Hepatocyte (in vitro differentiated cells): ENCODE measurements at regions not wholly inside any gene's neighbourhood (a gene's known extent, or its start where the extent isn't known, plus 50 kb on each side); places are given as distances from the start of the nearest gene placed in this dataset.

Experiments
- DNase-seq: peaks from one replicate; pipeline ENCODE4 v3.0.0-alpha.2; 2016; ENCODE audit warnings: low spot score
- H2AFZ ChIP-seq: fragments of 200-600 bp; sonication (generic); 2 replicates; pipeline ENCODE4 v1.6.0; 2016; ENCODE audit warnings: antibody characterized with exemption, mild to moderate bottlenecking
- H3K27ac ChIP-seq: fragments of 200-600 bp; sonication (generic); 2 replicates; pipeline ENCODE4 v1.5.1; 2016; ENCODE audit warnings: mild to moderate bottlenecking
- H3K27me3 ChIP-seq: fragments of 200-600 bp; sonication (generic); 2 replicates; pipeline ENCODE4 v1.6.1; 2016
- H3K36me3 ChIP-seq: fragments of 200-600 bp; sonication (generic); replicated peaks from 2 replicates; pipeline ENCODE4 v1.5.1; 2016; ENCODE audit warnings: low read depth; ENCODE audit not compliant: insufficient read depth
- H3K4me1 ChIP-seq: fragments of 200-600 bp; sonication (generic); 2 replicates; pipeline ENCODE4 v1.5.1; 2016; ENCODE audit warnings: mild to moderate bottlenecking, moderate library complexity; ENCODE audit not compliant: insufficient read depth
- H3K4me2 ChIP-seq: fragments of 200-600 bp; sonication (generic); 2 replicates; pipeline ENCODE4 v1.6.0; 2016
- H3K4me3 ChIP-seq: fragments of 200-600 bp; sonication (generic); 2 replicates; pipeline ENCODE4 v1.5.1; 2016; ENCODE audit warnings: mild to moderate bottlenecking
- H3K79me2 ChIP-seq: fragments of 200-600 bp; sonication (generic); 2 replicates; pipeline ENCODE4 v1.6.0; 2017; ENCODE audit warnings: mild to moderate bottlenecking
- H3K9me2 ChIP-seq: fragments of 200-600 bp; sonication (generic); replicated peaks from 2 replicates; pipeline ENCODE4 v1.6.0; 2017; ENCODE audit warnings: mild to moderate bottlenecking; ENCODE audit not compliant: insufficient read depth
- H3K9me3 ChIP-seq: fragments of 200-600 bp; sonication (generic); 2 replicates; pipeline ENCODE4 v1.5.1; 2016; ENCODE audit warnings: low read depth, mild to moderate bottlenecking
- H4K20me1 ChIP-seq: fragments of 200-600 bp; sonication (generic); 2 replicates; pipeline ENCODE4 v1.6.0; 2016; ENCODE audit warnings: mild to moderate bottlenecking; ENCODE audit not compliant: insufficient read depth, poor library complexity, severe bottlenecking
- EZH2 ChIP-seq: fragments of 200-600 bp; sonication (generic); IDR thresholded peaks from 2 replicates; pipeline ENCODE4 v1.6.1; 2016; ENCODE audit warnings: antibody characterized with exemption, mild to moderate bottlenecking, borderline replicate concordance
- EZH2phosphoT487 ChIP-seq: fragments of 200-600 bp; sonication (generic); IDR thresholded peaks from one replicate; pipeline ENCODE4 v1.6.1; 2018; ENCODE audit warnings: antibody characterized with exemption, mild to moderate bottlenecking, low read depth, moderate library complexity; ENCODE audit not compliant: unreplicated experiment, severe bottlenecking
- WGBS: methylation state at CpG from one replicate; pipeline ENCODE4 v1.1.6; 2016; ENCODE audit warnings: low lambda C conversion rate; ENCODE audit errors: missing lambda C conversion rate; 5-methylcytosine and 5-hydroxymethylcytosine counted together
- TF ChIP-seq, protein P1 (sequence below): fragments of 200-600 bp; sonication (generic); IDR thresholded peaks from 2 replicates; pipeline ENCODE4 v1.5.1; 2016; ENCODE audit warnings: antibody characterized with exemption, mild to moderate bottlenecking; ENCODE audit not compliant: poor library complexity

DNA sequence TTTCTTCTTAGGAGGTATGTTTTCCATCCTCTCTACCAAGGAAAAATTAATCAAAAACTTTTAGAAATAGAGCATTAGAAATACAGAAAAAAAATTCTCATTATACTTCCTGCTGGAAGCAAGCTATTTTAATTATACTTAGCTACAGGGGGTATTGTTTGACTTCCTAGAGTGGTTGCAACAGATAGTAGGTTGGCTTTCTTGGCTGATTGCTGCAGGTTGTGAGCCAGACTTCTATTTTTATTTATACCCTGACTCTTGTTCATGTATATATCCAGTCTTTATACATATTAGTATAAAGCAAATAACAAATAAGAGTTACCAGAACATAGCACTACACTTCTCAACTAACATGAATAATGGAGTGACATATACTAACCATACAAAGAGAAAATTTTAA is 460.8 kb upstream of the REG3G start:
- Histone ChIP-seq H4K20me1 (no peaks in the 10 kb centered on the region), H2AFZ (no peak overlapping the region), H3K4me3 (no peak overlapping the region), H3K4me1 (no peaks in the 10 kb centered on the region), H3K27ac (no peak overlapping the region), H3K79me2 (no peaks in the 10 kb centered on the region), H3K4me2 (no peak overlapping the region), H3K36me3 (no peaks in the 10 kb centered on the region), H3K27me3 (no peaks in the 10 kb centered on the region), H3K9me3 (no peaks in the 10 kb centered on the region), H3K9me2 (no peaks in the 10 kb centered on the region)
- TF ChIP-seq EZH2 (no peak), EZH2phosphoT487 (no peak)
- TF ChIP-seq, protein P1, sequence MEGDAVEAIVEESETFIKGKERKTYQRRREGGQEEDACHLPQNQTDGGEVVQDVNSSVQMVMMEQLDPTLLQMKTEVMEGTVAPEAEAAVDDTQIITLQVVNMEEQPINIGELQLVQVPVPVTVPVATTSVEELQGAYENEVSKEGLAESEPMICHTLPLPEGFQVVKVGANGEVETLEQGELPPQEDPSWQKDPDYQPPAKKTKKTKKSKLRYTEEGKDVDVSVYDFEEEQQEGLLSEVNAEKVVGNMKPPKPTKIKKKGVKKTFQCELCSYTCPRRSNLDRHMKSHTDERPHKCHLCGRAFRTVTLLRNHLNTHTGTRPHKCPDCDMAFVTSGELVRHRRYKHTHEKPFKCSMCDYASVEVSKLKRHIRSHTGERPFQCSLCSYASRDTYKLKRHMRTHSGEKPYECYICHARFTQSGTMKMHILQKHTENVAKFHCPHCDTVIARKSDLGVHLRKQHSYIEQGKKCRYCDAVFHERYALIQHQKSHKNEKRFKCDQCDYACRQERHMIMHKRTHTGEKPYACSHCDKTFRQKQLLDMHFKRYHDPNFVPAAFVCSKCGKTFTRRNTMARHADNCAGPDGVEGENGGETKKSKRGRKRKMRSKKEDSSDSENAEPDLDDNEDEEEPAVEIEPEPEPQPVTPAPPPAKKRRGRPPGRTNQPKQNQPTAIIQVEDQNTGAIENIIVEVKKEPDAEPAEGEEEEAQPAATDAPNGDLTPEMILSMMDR, result no peak
- DNase-seq, result no peak

DNA sequence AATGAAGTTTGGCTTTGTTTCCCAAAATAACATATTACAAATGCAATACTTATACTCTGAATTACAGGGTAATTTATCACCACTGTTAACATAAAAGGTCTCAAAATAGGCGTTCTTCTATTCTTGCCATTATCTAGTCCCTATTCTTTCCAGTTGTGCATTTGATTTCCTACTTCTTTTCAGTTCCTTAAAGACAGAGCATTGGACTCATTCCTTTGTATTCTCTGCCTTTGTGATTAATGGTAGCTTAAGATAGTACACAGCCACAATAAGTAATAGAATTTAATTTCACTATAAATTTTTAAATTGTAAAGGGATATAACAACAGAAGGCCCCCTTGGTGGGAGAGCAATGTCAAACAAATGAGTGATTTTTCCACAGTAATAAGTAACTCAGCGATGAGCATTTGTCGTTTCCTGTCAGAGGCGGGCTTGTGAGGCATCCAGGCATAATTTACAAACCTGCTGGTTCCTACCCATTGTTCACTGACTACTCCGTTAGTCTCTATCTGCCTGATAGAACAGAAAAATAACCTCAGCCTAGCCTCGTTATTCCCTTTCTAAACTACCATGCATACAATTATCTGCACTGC is 456.6 kb upstream of the REG3G start:
- Histone ChIP-seq H3K79me2 (no peaks in the 10 kb centered on the region), H3K36me3 (no peaks in the 10 kb centered on the region), H3K4me1 (no peaks in the 10 kb centered on the region), H3K4me3 (no peak overlapping the region), H3K9me3 (no peaks in the 10 kb centered on the region), H3K27me3 (no peaks in the 10 kb centered on the region), H3K4me2 (no peak overlapping the region), H3K27ac (no peak overlapping the region), H3K9me2 (no peaks in the 10 kb centered on the region), H4K20me1 (no peaks in the 10 kb centered on the region), H2AFZ (no peak overlapping the region)
- 85% methylated on average over 6 of the region's 6 CpGs for WGBS
- no peak for TF ChIP-seq EZH2
- TF ChIP-seq, protein P1, result no peak
- no peak for TF ChIP-seq EZH2phosphoT487
- DNase-seq, result no peak

DNA sequence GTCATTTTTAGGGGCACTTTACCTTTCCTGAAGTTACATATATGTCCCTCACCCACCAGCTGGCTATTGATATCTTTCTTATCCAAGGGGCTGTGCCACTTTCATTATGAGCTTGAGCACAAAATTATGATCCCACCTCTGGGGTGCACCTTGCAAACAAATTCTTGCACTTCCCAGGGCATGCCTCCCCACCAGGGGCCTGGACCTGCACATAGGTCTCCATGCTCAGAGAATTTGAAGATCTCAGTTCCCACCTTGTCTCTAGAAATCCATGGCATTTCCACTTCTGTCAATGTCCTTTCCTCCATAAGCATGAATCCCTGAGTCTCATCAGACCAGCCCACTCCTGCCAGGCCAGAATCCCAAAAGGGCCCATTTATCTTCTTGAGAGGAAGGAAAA is 449.1 kb upstream of the REG3G start:
- Histone ChIP-seq H3K27me3 (no peaks in the 10 kb centered on the region), H3K4me1 (no peaks in the 10 kb centered on the region), H3K27ac (no peak overlapping the region), H2AFZ (no peak overlapping the region), H3K9me3 (no peaks in the 10 kb centered on the region), H3K79me2 (no peaks in the 10 kb centered on the region), H4K20me1 (no peaks in the 10 kb centered on the region), H3K9me2 (no peaks in the 10 kb centered on the region), H3K4me3 (no peak overlapping the region), H3K36me3 (no peaks in the 10 kb centered on the region), H3K4me2 (no peak overlapping the region)
- DNase-seq, result no peak
- TF ChIP-seq, protein P1, result no peak
- TF ChIP-seq EZH2, result no peak
- no peak for TF ChIP-seq EZH2phosphoT487

DNA sequence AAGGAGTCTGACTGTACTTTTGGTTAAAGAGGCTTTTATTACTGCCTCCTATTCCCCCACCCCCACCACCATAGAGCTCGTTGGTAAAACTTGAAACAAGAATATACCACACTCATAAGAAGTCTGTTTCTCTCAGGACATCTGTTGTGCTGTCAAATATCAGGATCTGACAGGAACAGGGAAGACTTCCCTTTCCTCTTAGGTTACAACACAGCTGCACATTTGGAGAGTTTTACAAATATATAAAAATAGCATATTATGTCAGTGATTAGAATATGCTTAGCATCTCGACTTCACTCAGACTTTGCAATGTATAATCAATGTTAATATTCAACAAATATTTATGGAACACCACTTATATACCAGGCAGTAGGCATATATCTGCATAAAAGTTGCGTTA is 439.6 kb upstream of the REG3G start:
- no peak for TF ChIP-seq EZH2phosphoT487
- no peak for TF ChIP-seq EZH2
- TF ChIP-seq, protein P1, result no peak
- Histone ChIP-seq H3K27me3 (no peaks in the 10 kb centered on the region), H3K27ac (no peak overlapping the region), H3K4me1 (no peaks in the 10 kb centered on the region), H3K4me3 (no peak overlapping the region), H3K4me2 (no peak overlapping the region), H3K79me2 (no peaks in the 10 kb centered on the region), H3K9me2 (no peaks in the 10 kb centered on the region), H2AFZ (no peak overlapping the region), H4K20me1 (no peaks in the 10 kb centered on the region), H3K9me3 (no peaks in the 10 kb centered on the region), H3K36me3 (no peaks in the 10 kb centered on the region)
- WGBS, result 62% methylated on average over 3 of the region's 3 CpGs
- DNase-seq, result no peak
